Lower leg skin (tissue), 3 donors: ENCODE measurements at regions not wholly inside any gene's neighbourhood (a gene's known extent, or its start where the extent isn't known, plus 50 kb on each side); places are given as distances from the start of the nearest gene placed in this dataset.

Experiments used
- POLR2A ChIP-seq, 2 donors: fragments of 450-650 bp; IDR thresholded peaks; one replicate each; pipeline ENCODE4 v1.6.1; 2016 to 2017; ENCODE audit warnings: antibody characterized with exemption in 2 of 2, mild to moderate bottlenecking in 1 of 2, moderate library complexity in 1 of 2
- TF ChIP-seq, protein P1 (sequence below), 3 donors: fragments of 450-650 bp; IDR thresholded peaks; one replicate each; pipeline ENCODE4 v1.5.1; 2016; ENCODE audit warnings: antibody characterized with exemption in 3 of 3, mild to moderate bottlenecking in 3 of 3, moderate library complexity in 2 of 3

DNA sequence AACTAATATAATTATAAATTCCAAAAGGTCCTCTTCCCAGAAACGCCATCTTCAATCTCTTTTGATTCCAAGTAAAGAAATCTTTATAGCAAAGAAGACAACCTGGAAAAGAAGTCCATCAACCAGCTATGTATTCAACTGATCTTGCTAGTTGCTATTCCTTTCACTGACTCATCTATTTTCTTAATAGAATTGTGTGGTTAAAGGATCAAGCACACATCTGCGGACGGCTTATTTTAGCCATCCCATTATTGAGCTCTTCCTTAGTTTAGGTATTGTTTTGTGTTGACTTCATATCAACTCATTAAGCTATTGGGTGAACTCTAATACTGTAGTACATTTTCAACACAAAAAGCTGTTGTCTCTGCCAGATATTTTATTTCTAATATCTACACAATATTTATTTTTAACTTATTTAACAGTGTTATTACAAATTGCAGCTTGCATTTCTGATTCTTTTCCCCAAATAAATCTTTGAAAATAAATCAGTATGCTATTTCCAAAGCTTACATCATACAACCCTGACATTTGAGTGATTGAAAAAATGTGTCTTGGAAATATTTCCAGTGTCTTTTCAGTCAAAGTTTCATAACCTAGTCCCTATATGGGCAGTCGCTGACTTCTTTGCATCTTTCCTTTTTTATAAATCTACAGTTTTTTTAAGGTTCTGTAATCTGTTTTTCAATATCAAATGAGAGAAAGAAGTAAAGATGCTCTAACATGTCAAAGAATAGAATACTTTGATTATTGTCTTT lies 158.8 kb upstream of the SPRY2 start:
- TF ChIP-seq POLR2A (IDR thresholded peaks at IDR 0.05): no peak
- TF ChIP-seq, protein P1, sequence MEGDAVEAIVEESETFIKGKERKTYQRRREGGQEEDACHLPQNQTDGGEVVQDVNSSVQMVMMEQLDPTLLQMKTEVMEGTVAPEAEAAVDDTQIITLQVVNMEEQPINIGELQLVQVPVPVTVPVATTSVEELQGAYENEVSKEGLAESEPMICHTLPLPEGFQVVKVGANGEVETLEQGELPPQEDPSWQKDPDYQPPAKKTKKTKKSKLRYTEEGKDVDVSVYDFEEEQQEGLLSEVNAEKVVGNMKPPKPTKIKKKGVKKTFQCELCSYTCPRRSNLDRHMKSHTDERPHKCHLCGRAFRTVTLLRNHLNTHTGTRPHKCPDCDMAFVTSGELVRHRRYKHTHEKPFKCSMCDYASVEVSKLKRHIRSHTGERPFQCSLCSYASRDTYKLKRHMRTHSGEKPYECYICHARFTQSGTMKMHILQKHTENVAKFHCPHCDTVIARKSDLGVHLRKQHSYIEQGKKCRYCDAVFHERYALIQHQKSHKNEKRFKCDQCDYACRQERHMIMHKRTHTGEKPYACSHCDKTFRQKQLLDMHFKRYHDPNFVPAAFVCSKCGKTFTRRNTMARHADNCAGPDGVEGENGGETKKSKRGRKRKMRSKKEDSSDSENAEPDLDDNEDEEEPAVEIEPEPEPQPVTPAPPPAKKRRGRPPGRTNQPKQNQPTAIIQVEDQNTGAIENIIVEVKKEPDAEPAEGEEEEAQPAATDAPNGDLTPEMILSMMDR (IDR thresholded peaks at IDR 0.05): no peak
